ENCODE measurements at regions not wholly inside any gene's neighbourhood (a gene's known extent, or its start where the extent isn't known, plus 50 kb on each side); places are given as distances from the start of the nearest gene placed in this dataset.
"Not testable (repeated sequence)": the region's sequence is repeated elsewhere in the genome, so short reads cannot be mapped to it uniquely, and the experiment has no call there.

DNA sequence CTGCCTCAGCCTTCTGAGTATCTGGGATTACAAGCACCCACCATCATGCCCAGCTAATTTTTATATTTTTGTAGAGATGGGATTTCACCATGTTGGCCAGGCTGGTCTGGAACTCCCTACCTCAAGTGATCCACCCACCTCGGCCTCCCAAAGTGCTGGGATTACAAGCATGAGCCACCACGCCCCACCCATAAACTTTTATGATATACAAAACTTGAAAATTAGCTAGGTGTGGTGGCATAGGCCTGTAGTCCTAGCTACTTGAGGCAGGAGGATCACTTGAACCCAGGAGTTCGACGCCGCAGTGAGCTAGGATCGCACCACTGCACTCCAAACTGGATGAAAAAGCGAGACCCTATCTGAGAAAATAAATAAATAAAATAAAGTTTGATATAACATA is 149.5 kb upstream of the ATF7IP start:
- DNase-seq, result not testable (repeated sequence)

DNA sequence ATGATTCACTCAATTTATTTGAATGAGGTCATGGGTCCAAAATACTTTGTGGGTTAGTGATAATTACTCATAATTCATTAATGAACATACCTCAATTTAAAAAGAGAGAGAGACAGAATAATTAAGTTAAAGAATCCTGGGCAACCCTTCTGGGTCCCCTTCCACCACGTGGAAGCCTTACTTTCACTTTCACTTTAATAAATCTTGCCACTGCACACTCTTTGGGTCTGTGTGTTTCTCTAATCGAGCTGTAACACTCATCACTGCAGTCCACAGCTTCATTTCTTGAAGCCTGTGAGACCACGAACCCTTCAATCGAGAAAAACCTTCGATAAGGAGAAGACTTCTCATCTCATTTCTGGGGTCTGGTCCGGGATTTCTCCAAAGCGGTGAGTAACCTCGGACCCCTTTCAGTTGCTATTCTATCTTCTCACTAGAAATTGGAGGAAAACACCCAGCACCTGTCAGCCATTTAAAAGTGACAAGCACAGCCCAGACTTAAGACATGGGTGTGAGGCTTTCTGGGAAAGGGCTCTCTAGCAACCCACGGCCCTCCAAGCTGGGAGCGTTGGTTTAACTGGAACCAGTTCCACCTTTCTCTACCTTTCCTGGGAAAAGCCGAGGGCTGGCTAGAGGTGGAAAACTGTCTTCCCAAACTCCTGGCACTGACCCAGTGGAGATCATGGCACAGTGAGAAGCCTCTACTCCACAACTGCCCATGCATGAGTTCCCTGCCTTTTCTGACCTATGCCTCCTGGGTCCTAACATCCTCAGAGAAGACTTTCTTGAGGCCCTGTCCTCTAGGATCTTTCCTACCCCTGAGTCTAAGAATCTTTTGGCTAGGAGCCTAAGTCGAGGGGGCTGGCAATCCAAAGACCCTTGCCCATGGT is 148.8 kb upstream of the ATF7IP start:
- DNase-seq, result no peak

DNA sequence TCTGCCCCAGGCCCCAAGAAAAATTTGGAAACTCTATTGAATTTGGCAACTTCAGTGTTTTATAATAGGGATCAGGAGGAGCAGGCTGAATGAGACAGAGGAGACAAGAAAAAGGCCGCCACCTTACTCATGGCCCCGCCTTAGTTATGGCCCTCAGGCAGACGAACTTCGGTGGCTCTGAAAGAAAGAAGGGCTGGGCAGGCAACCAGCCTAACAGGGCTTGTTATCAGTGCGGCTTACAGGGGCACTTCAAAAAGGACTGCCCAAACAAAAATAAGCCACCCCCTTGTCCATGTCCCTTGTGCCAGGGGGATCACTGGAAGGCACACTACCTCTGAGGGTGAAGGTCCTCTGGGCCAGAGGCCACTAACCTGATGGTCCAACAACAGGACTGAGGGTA is 146.3 kb upstream of the ATF7IP start:
- DNase-seq, result no peak

DNA sequence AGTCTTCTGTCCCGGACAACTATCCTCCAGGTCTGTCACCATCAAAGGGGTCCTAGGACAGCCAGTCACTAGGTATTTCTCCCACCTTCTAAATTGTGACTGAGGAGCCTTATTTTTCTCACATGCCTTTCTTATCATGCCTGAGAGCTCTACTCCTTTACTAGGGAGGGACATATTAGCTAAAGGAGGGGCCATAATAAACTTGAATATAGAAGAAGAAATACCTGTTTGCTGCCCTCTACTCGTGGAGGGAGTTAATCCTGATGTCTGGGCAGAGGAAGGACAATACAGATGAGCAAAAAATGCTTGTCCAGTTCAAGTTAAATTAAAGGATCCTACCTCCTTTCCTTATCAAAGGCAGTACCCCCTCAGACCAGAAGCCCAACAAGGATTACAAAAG is 145.8 kb upstream of the ATF7IP start:
- DNase-seq, result not testable (repeated sequence)

DNA sequence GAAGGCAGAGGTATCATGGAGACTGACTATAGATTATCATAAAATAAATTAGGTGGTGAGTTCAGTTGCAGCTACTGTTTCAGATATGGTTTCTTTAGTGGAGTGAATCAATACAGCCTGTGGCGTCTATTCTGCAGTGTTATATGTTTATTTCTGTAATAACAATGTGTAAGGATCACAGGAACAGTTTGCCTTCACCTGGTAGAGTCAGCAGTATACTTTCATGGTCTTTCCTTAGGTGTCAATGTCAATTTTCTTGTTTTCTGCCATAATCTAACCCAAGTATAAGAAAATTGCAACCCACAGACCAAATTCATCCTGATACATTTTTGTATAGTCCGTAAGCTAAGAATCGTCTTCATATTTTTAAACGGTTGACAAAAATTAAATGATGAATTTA is 140.4 kb upstream of the ATF7IP start:
- DNase-seq, result no peak

DNA sequence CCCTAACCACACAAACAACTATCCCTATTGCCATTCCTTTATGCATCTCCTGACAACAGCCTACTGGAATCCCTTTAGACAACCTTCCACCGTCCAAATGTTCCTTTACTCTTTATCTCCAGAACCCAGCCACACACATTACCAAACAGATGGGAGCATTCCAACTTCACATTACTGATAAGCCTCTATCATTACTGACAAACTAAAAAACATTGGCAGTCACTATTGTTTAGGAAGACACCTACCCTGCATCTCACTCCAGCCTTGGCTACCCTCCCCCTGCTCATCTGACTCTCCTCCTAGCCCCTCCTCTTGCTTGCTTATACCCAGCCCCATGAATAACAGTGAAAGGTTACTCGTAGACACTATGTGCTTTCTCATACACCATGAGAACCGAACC is 130.3 kb upstream of the ATF7IP start:
- not testable (repeated sequence) for DNase-seq

DNA sequence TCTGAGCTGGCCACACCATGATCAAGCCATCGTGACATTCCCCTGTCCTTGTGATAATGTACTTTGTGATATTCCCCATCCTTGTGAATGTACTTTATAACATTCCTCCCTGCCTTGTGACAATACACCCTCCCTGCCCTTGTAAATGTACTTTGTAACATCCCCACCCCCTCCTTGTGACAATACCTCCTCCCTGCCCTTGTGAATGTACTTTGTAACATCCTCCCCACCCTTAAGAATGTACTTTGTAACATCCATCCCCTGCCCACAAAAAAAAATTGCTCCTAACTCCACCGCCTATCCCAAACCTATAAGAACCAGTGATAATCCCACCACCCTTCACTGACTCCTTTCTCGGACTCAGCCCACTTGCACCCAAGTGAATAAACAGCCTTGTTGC is 128.8 kb upstream of the ATF7IP start:
- not testable (repeated sequence) for DNase-seq

DNA sequence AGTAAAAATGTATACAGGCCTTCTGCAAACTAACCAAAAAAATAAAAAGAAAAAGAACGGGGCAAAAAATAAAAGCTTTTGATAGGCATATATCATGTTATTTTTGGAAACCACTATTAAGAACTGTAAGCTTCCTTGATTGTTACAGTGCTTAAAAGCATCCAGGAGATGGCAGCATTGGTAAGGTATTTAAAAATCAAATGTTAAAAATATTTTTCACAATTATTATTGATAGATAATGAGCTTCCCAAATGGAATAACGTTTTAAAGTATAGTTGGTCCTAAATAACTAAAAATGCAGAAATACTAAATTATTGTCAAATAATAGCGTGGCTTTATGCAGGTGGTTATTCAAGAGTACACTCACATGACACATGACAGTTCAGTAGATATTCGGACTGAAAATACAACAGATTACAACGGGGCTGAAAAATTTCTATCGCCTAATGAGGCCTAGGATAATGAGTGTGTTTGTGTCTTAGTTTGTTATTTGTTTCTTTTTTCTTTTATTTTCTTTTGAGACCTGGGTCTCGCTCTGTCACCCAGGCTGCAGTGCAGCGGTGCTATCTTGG is 127.2 kb upstream of the ATF7IP start:
- DNase-seq, result no peak

DNA sequence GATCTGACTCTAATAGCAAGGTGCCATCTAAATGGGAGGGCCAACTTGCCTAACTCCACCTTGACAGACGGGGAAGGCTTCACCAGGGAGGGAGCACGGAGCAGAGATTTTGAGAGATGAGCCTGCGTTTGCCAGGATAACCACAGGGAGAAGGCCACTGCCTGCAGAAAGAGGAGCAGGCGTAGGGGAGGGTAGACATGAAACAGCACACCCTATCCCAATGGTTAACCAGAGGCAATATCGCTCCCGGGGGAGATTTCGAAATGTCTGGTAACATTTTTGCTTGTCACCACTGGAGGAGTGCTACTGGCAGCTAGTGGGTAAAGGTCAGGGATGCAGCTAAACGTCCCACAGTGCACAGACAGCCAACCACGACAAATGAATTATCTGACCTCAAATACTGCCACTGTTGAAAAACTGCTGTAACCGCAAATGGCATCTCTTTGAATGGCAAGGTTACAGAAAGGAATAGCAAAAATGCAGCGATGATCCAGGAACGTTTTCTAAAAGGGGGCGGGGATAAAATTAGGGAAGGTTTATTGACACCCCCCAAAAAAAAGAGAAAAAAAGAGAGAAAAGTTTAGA is 126.0 kb upstream of the ATF7IP start:
- DNase-seq, result no peak

DNA sequence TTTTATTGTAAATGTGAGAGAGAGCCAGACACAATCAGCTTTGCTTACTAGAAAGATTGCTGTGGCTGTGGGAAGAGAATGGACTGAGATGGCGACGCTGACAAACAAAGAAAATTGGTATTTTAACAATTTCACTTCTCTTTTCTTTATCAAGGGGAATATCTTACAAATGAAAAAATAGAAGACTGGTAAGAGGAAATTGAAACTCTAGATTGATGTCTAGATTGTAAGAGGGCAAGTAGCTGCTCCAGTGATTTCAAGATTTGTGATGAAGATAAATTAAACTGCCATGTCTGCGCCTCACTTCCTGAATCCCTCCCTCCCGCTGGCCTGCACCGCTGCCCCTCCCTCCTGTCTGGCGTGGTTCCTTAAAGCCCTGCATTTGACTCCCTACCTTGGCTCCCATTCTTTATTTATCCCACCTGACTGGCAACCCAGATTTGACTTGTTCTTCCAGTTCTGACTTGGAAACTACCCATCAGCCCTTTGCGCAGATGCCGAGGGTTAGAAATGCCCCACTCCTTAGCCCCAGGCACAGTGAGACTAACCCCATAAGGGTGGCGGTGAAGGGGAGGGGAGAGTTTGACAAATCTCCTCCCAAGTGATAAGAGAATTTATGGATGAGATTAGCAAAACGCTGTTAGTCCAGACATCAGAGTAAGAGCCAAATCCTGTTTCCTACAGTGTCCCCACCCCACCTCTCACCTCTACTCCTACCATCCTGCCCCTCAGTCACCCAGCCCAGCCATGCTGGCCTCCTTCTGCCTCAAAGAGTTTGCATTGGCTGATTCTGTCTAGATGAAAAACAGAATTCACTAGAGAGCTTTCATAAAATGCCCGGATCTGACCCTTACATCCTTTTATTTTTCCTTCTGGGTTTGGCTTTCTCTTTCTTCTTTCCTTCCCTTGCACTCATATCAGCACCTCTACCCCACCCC is 125.3 kb upstream of the ATF7IP start:
- DNase-seq, result no peak

DNA sequence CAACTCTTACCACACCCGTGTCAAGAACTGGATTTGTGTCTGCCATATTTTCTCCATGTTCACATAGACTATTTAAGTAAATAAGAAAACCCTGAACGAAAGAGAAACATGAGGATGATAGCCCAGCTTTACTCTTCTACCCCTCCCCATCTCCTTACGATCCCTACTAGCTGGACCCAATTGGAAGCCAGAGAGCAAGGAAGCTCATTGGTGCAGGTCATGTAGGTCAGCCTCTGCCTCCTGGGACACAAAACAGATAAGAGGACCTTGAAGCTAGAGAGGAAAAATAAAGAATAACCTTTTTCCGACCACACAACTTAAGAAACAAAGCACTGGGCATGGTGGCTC is 124.6 kb upstream of the ATF7IP start:
- no peak for DNase-seq

DNA sequence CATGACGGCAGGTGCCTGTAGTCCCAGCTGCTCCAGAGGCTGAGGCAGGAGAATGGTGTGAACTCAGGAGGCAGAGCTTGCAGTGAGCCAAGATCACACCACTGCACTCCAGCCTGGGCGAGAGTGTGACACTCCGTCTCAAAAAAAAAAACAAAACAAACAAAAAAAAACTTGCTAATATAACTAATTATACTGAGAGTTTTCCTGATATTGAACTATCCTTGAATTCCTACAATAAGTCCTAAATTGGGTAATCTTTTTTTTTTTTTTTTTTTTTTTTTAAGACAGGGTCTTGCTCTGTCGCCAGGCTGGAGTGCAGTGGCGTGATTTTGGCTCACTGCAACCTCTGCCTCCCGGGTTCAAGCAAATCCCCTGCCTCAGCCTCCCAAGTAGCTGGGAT is 122.7 kb upstream of the ATF7IP start:
- DNase-seq, result not testable (repeated sequence)

DNA sequence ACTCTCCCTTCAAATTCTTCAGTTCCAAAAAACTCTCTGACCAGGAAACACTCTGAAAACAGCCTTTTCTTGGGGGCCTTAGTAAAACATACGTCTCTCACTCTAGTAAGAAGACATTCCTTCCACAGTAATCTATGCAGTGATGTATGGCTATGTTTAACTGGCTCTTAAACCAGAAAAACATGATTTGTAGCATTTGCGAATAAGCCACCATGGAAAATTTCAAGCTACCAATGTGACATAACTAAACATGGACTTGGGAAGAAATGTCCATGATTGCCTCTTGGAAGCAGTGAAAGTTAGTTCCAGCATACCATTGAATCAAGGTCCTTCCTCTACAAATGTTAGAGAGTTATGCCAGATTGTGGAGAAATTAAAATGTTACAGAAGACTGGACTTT is 121.5 kb upstream of the ATF7IP start:
- no peak for DNase-seq

DNA sequence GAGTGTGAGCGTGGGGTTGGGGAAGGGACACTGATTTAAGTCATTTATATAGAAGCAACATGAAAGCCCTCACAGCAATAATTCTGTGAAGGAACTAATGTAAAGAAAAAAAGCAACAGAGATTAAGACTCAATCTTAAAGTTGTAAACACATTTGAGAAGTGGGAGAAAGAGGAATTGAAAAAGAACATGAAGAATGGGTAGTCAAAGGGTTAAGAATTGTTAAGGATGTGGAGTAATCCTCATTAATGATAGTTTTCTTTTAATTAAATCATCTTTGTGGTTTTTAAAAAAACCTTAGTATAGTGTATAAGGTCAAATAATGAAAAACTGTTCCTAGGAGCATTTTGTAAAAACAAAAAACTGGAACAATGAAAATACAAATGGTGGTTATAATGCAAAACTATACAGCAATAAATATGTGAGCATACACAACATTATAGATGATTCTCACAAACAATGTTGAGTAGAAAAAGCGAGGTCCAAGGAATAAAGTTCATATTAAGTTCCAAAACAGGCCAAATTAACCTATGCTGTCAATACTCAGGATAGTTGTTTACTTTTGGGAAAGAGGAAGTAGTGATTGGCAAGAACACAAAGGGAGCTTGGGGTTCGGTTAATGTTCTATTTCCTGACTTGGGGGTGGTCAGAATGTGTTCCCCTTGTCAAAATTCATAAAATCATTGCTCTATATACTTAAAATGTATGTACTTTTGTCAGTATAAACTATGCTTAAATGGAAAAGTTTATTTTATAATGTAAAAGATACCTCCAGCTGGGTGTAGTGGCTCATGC is 120.4 kb upstream of the ATF7IP start:
- DNase-seq, result no peak

DNA sequence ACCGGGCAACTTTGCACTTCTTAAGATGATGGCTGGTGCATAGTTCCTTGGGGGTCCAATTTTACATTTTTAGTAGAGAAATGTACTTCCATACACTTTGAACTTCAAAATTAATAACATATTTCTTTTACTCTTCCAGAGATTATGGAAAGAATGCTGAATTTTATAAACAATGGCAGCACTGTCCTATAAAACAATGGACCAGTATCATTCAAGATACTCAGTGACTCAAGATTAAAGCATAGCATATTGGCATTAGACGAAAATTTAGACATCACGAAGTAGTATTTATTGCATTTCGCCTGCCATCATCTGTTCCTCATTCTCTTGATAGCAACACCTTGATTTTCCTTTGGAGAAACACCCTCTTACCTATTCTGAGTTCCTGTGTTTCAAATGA is 118.3 kb upstream of the ATF7IP start:
- no peak for DNase-seq

DNA sequence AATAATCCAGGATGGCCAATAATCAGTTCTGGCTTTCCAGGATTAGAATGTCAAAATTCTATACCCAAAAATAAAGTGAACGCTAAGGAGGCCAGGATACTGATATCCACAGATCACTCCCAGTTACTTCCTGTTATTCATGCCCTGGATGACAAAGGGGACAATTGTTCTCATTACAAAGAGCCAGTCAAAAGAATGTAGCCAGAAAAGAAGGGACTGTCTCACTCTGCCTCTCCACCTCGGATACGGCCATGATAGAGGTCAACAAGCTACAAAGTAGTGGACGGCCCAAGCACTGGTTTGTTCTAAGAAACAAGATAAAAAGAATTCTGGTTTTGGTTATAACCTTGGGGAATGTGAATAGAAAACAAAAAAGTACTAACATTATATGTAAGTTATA is 116.1 kb upstream of the ATF7IP start:
- no peak for DNase-seq

DNA sequence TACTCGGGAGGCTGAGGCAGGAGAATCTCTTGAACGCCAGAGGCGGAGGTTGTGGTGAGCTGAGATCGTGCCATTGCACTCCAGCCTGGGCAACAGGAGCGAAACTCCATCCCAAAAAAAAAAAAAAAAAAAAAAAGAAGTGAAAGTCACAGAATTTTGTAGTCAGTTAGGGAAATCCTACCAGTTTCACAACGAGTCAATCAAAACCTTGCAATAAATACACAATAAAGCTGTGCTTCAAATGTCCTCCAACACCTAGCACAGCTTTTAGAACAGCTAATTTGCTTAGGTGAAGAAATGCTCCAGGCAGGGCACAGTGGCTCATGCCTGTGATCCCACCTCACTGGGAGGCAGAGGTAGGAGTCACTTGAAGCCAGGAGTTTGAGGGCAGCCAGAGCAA is 112.8 kb upstream of the ATF7IP start:
- DNase-seq, result no peak

DNA sequence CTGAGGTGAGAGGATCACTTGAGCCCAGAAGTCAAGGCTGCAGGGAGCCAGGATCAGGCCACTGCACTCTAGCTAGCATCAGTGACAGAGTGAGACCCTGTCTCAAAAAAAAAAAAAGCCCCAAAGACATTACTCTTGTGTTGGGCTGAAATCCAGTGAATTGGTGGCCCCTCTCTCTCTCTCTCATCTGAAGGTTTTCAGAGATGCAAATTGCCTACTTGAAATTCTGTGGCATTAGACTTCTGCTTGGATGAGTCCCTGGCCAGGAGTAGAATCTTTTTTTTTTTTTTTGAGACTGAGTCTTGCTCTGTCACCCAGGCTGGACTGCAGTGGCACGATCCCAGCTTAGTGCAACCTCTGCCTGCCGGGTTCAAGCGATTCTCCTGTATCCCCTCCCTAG is 112.0 kb upstream of the ATF7IP start:
- no peak for DNase-seq

DNA sequence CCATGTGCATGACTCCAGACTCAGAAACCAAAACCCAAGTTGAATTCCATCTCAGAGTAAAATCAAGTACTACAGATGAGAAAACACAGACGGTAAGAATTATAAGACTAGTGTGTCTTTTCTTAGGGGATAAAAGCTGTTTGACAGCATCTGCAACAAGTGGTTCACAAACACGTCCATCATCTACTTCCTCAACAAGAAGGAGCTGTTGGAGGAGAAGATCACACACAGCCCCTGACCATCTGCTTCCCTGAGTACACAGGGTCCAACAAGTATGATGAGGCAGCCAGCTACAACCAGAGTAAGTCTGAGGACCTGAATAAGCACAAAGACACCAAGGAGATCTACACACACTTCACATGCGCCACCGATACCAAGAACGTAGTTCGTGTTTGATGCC is 110.7 kb upstream of the ATF7IP start:
- DNase-seq, result no peak

DNA sequence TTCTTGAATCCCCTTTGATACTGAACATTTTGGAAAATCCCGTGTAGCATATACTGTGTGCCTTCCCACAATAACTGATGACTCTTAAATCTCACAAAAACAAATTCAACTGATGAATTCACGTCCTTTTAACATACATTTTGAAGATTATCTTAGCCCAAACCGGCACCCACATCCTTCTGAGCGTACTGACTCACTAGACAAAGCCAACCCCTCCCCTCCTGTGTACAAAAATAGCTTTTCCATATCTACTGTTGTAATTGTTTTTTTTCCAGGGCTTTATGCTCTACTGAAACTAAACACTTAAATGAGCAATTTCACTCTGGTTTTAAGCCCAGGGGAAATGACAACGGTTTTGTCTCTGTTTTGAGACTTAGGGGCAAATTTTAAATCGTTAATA is 109.4 kb upstream of the ATF7IP start:
- no peak for DNase-seq

DNA sequence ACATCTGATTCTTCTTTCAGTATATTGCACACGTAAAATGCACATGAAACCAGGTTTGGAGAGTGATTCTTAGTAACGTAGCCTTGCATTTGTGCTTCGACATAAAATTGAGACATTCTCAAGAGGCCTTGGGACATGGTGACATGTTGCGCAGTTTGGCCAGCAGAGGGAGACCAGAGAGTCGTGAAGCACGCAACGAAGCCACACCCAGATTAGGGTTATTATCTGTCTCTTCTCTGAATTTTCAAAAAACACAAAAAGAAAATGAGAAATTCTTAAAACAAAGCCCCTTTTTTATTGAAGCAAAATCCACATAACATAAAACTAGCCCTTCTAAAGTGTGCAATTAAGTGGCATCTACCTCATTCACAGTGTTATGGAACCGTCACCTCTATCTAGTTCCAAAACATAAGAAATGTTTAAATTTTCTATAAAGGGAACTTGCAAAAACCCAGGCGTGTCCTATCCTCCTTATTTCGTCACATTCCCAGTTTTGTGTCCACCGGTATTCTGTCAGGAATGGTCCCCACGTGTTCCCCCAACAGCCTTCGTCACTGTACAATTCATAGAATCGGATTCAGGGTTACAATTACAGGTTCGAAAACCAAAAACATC is 108.8 kb upstream of the ATF7IP start:
- DNase-seq, result peak; percentile 62

DNA sequence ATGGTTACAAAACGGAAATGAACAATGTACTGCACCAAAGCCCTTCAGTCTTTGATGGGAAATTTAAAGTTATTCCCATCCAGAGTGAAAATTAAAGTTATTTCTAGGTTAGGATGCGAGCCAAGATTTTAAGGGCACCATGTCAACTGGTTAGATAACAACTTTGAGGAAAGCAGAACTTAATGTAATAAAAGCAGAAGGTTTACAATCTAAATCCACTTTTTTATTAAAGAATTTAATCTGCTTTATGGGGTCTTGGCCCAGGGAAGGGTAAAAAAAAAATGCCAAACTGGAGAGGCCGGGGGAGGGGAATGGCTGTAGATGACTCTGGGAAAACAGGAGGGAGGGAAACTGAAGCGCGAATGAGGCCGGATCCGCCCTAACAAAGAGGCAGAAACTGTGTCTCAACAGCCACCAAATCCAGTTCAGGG is 108.2 kb upstream of the ATF7IP start:
- no peak for DNase-seq

Measured in stimulated activated CD4-positive, alpha-beta T cell treated with anti-CD3 and anti-CD28 coated beads, Interleukin-12 subunit alpha, Interleukin-12 subunit beta, amount 100 ng/mL, for 4 hours (primary cell).